Fibroblast of villous mesenchyme (primary cell): ENCODE measurements at regions not wholly inside any gene's neighbourhood (a gene's known extent, or its start where the extent isn't known, plus 50 kb on each side); places are given as distances from the start of the nearest gene placed in this dataset.

Experiments used
- DNase-seq: peaks from one replicate; pipeline ENCODE4 v3.0.0-alpha.2; 2010; ENCODE audit warnings: low read depth
- H3K4me3 ChIP-seq: 2 replicates; pipeline ENCODE4 v1.5.1; 2011; ENCODE audit warnings: low read depth, mild to moderate bottlenecking, low read length
- CTCF ChIP-seq: IDR thresholded peaks from 2 replicates; pipeline ENCODE4 v1.5.1; 2012; ENCODE audit warnings: low read depth, mild to moderate bottlenecking, low read length; ENCODE audit not compliant: insufficient read depth

DNA sequence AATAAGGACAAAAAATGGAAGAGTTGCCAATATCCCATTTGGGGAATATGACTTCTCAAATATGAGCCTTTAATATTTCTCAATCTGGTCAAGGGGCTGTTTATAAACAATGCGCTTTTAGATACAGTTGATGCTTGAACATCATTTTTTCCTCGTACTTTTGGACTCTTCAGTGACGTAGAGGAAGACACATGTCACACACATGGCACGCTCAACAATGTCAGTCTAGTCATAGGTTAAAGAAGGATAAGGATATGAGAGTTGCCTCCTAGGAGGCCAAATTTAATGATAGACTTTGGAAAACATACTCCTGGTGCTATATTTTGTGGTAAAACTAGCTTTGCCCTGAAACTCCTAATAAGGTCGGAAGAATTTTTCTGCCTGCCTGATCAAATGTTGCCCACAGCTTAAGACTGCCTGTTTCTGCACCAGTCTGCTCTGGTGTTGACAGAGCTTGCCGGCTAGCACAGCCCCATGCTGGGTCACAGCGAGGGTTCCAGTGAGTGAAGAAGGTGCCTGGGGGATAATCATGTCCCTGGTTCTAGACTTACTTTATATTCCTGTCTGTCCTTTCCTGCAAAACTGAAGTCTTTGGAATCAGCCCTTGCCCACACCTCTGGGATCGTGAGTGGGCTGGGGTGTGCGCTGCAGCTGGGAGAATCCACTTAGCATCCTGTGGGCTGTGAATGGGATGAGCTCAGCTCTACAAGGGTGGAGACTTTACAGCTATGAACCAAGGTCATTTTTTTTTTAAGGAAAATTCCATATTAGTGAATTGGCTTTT, 230.8 kb upstream of the IRX4 start:
- H3K4me3 ChIP-seq, result no peak overlapping the region
- TF ChIP-seq CTCF, result no peak
- no peak for DNase-seq

DNA sequence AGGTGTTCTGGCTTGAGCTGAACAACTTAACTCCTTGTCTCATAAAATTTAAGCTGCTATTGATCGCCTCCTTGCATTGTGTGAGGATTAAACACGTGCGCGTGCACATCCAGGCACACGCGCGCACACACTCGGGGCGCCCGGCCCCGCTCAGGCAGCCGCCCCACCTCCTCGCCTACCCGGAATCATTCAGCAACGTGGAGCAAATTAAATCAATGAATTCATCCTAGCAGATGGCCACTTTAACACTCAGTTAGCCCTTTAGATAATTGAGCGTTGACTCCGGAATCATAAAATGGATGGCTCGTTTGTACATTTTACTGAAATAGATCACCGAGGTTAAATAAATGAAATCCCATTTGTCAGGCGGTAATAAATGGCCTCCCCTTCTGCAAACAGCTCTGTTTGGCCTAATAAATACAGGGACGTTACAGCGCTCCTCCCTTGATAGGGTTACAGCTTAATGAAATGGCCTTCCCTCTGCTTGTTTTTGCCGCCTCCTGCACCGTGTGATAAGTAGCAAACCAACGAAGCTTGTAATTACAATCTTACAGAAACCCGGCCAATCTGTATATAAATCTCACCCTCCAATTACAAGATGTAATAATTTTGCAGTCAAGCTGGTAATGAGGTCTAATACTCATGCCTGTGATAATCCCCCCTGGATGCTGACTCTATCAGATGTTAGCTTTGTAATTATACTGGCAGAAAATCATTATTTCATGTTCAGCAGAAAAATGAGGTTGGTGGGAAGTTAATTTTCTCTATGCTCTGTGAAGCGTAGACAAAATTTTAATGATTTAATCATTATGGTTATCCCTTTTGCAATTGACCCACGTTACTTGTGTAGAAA, 229.7 kb upstream of the IRX4 start:
- no peak for DNase-seq
- no peak for TF ChIP-seq CTCF
- no peak overlapping the region for H3K4me3 ChIP-seq

- H3K4me3 ChIP-seq, result no peak overlapping the region
- DNase-seq, result no peak
- TF ChIP-seq CTCF, result no peak
Observed at GRCh38 chr5:2111569-2112105, 228.9 kb upstream of the IRX4 start.

GRCh38 chr5:2110934-2111462, 228.3 kb upstream of the IRX4 start:
- H3K4me3 ChIP-seq, result no peak overlapping the region
- no peak for TF ChIP-seq CTCF
- DNase-seq, result no peak

DNA sequence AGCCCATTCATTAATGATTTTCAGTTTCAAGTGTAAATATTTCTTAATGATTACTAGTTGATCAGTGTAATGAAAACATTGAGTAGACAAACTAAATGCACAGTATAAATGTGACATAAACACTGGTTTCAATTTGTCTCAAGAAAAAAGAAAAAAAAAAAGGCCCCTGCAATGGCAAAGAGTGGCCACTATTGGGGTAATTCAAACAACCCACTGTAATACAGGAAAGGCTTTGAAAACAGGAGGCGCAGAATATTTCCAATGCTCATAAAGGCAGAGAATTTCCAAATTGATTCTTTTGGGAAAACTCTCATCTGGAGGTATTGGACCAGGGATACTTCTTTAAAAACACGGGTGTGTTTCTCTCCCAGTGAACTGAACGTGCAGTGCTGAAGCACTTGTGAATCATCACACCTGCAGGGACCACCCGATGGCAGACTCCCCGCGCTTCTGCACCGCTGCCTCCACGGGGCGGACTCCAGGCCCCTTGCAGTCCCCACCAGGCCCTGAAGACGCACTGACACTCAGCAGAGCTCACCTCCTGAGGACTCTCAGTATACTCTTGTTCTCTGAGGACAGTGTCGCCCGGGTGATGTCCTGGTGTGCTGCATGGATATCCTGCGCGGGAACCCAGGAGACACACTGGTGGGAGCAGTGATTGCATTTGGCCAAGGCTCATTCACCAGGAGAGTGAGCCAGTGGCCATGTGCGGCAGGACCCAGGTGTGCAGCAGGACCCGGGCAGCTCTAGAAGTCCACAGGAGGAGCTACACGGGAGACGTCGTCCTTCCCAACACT, 227.6 kb upstream of the IRX4 start:
- DNase-seq, result no peak
- TF ChIP-seq CTCF, result no peak
- H3K4me3 ChIP-seq, result no peak overlapping the region

- no peak for TF ChIP-seq CTCF
- no peak overlapping the region for H3K4me3 ChIP-seq
- DNase-seq, result no peak
Observed at GRCh38 chr5:2109566-2109965, 226.8 kb upstream of the IRX4 start.
